ENCODE measurements at regions not wholly inside any gene's neighbourhood (a gene's known extent, or its start where the extent isn't known, plus 50 kb on each side); places are given as distances from the start of the nearest gene placed in this dataset.

- Histone ChIP-seq H3K9me3 (ENCODE audit: control insufficient read depth, insufficient read depth, low read depth, low read length) (no peaks in the 10 kb centered on the region), H3K27ac (ENCODE audit: extremely low read depth, low read depth, low read length) (no peak overlapping the region), H3K4me1 (ENCODE audit: control insufficient read depth, insufficient read depth, low read length) (no peaks in the 10 kb centered on the region), H3K4me3 (ENCODE audit: low read depth, low read length) (no peak overlapping the region), H3K36me3 (ENCODE audit: control insufficient read depth in 2 of 2, insufficient read depth in 1 of 2, low read length in 2 of 2) (no peaks in the 10 kb centered on the region)
- ChIA-PET CTCF (no interaction called here), POLR2A (no interaction called here)
- no peak for TF ChIP-seq ZNF274 (IDR thresholded peaks at IDR 0.05; ENCODE audit: low read length)
- no peak for TF ChIP-seq ZNF274 (tag by site-specific recombination; IDR thresholded peaks at IDR 0.05; ENCODE audit: borderline replicate concordance)
- TF ChIP-seq ZNF560 (tag by site-specific recombination; IDR thresholded peaks at IDR 0.05; ENCODE audit: borderline replicate concordance), result no peak
- TF ChIP-seq ZNF416 (tag by site-specific recombination; IDR thresholded peaks at IDR 0.05), result no peak
- no peak for TF ChIP-seq ZSCAN16 (tag by site-specific recombination; IDR thresholded peaks at IDR 0.05)
- no peak for TF ChIP-seq ZNF571 (tag by site-specific recombination; IDR thresholded peaks at IDR 0.05)
- no peak for TF ChIP-seq ZNF175 (tag by site-specific recombination; IDR thresholded peaks at IDR 0.05)
- no peak for TF ChIP-seq ZNF37A (tag by site-specific recombination; IDR thresholded peaks at IDR 0.05)
- no peak for TF ChIP-seq ZNF26 (tag by site-specific recombination; IDR thresholded peaks at IDR 0.05)
- TF ChIP-seq ZBTB1 (tag by site-specific recombination; IDR thresholded peaks at IDR 0.05), result no peak
Measured at GRCh38 chr13:57918086-57918485, 286.5 kb downstream of the PCDH17 start.

- H3K4me1 ChIP-seq (ENCODE audit: control insufficient read depth, insufficient read depth, low read length), result no peaks in the 10 kb centered on the region
- H3K9me3 ChIP-seq (ENCODE audit: control insufficient read depth, insufficient read depth, low read depth, low read length), result no peaks in the 10 kb centered on the region
- CTCF ChIA-PET, result interaction anchor here (0.7 kb wide), 1 partner anchor 294 kb away, joined by 3 read pairs; no protein-coding TSS in a partner anchor
Measured at GRCh38 chr13:57918913-57919312, 287.4 kb downstream of the PCDH17 start.

More at GRCh38 chr13:57918913-57919312, 287.4 kb downstream of the PCDH17 start:
- POLR2A ChIA-PET, result no interaction called here
- no peaks in the 10 kb centered on the region for H3K36me3 ChIP-seq (ENCODE audit: control insufficient read depth in 2 of 2, insufficient read depth in 1 of 2, low read length in 2 of 2)
- H3K27ac ChIP-seq (ENCODE audit: extremely low read depth, low read depth, low read length), result no peak overlapping the region
- no peak overlapping the region for H3K4me3 ChIP-seq (ENCODE audit: low read depth, low read length)
- TF ChIP-seq KLF17 (tag by site-specific recombination; IDR thresholded peaks at IDR 0.05), result no peak
- no peak for TF ChIP-seq ZNF140 (tag by site-specific recombination; IDR thresholded peaks at IDR 0.05)
- TF ChIP-seq ZNF341 (tag by site-specific recombination; IDR thresholded peaks at IDR 0.05; ENCODE audit: low read depth), result no peak
- TF ChIP-seq ZNF214 (tag by site-specific recombination; IDR thresholded peaks at IDR 0.05; ENCODE audit: borderline replicate concordance), result no peak
- TF ChIP-seq GLIS1 (tag by site-specific recombination; IDR thresholded peaks at IDR 0.05), result no peak
- no peak for TF ChIP-seq ZNF202 (tag by site-specific recombination; IDR thresholded peaks at IDR 0.05; ENCODE audit: borderline replicate concordance)
- no peak for TF ChIP-seq ZBTB26 (tag by site-specific recombination; optimal IDR thresholded peaks at IDR 0.05)
- TF ChIP-seq ZSCAN4 (tag by site-specific recombination; IDR thresholded peaks at IDR 0.05), result no peak
- TF ChIP-seq HOXC10 (CRISPR knock-in tag; IDR thresholded peaks at IDR 0.05), result no peak
- TF ChIP-seq ZNF610 (tag by site-specific recombination; IDR thresholded peaks at IDR 0.05; ENCODE audit: borderline replicate concordance), result no peak

Measured in HEK293 (cell line).